Right lobe of liver (tissue), 6 donors: ENCODE measurements at regions not wholly inside any gene's neighbourhood (a gene's known extent, or its start where the extent isn't known, plus 50 kb on each side); places are given as distances from the start of the nearest gene placed in this dataset.
A peak's percentile ranks its signal among the peaks of the same experiment; 100 is the strongest.

ENCODE experiments used
- ATAC-seq, 4 donors: fragments of 200-7000 bp; cut with Tn5 transposase; one replicate each; pipeline ENCODE4 v1.9.1; 2020; ENCODE audit warnings: mild to moderate bottlenecking in 4 of 4, moderate library complexity in 4 of 4
- DNase-seq, 3 donors: peaks; one replicate each; pipeline ENCODE4 v3.0.0-alpha.2; 2020
- H3K27ac ChIP-seq, 3 donors: fragments of 200-600 bp; one replicate each; pipeline ENCODE4 v1.8.0; 2022
- H3K27me3 ChIP-seq, 2 donors: fragments of 200-600 bp; one replicate each; pipeline ENCODE4 v1.8.0; 2022
- H3K36me3 ChIP-seq, 4 donors: fragments of 200-600 bp; sonication (generic) in 1 of 4; one replicate each; pipeline versions ENCODE4 v1.5.1 to v1.8.0; 2017 to 2022; ENCODE audit warnings: control low read depth in 1 of 4
- H3K4me1 ChIP-seq, 4 donors: fragments of 200-600 bp; sonication (generic) in 1 of 4; one replicate each; pipeline versions ENCODE4 v1.5.1 to v1.8.0; 2017 to 2022; ENCODE audit warnings: control low read depth in 1 of 4
- H3K4me3 ChIP-seq, 3 donors: fragments of 200-600 bp; one replicate each; pipeline ENCODE4 v1.8.0; 2022
- H3K9me3 ChIP-seq, 4 donors: fragments of 200-600 bp; sonication (generic) in 1 of 4; one replicate each; pipeline versions ENCODE4 v1.5.1 to v1.8.0; 2017 to 2022; ENCODE audit warnings: control low read depth in 1 of 4
- CTCF ChIP-seq, 4 donors: fragments of 200-600 bp in 3 of 4; fragments of 450-650 bp in 1 of 4; IDR thresholded peaks; one replicate each; pipeline versions ENCODE4 v1.5.1 to v1.8.0; 2016 to 2022; ENCODE audit warnings: antibody characterized with exemption in 4 of 4, mild to moderate bottlenecking in 2 of 4
- POLR2A ChIP-seq: fragments of 450-650 bp; IDR thresholded peaks from one replicate; pipeline ENCODE4 v1.6.1; 2017; ENCODE audit warnings: antibody characterized with exemption, mild to moderate bottlenecking
- WGBS: methylation state at CpG from one replicate; pipeline ENCODE4 v1.1.6; 2018; ENCODE audit warnings: low coverage, low lambda C conversion rate; ENCODE audit not compliant: insufficient coverage; ENCODE audit errors: missing lambda C conversion rate; 5-methylcytosine and 5-hydroxymethylcytosine counted together
- intact Hi-C, 2 donors: fragments of 100-400 bp; cut with DNase I; formaldehyde crosslinking; loops; one replicate each; pipeline versions ENCODE4 v1.11.2 to v1.14.1; 2022
- donor health status: DM: no; HTN: yes; CAD: no.
- donor health status: DM: no; HTN: no; CAD: no.
- donor health status: DM: no; HTN: no; CAD: no.
- donor health status: DM: no; HTN: yes; CAD: no.
- donor health status: DM: no; HTN: yes; CAD: no.

- Histone ChIP-seq H3K27ac (no peak overlapping the region), H3K9me3 (no peaks in the 10 kb centered on the region), H3K27me3 (no peaks in the 10 kb centered on the region), H3K36me3 (no peaks in the 10 kb centered on the region), H3K4me1 (no peaks in the 10 kb centered on the region), H3K4me3 (no peak overlapping the region)
- no peak for DNase-seq
- intact Hi-C loops = no loop called here
- ATAC-seq = no peak
- no peak for TF ChIP-seq CTCF (IDR thresholded peaks at IDR 0.05)
- TF ChIP-seq POLR2A = no peak
- 84% methylated on average over 2 of the region's 2 CpGs for WGBS
Measured at GRCh38 chr12:46898152-46898931, 72.5 kb upstream of the SLC38A4 start.

- DNase-seq (no peak), ATAC-seq (no peak)
- no peak overlapping the region for H3K4me3 ChIP-seq
- intact Hi-C loops = no loop called here
- H3K9me3 ChIP-seq = no peaks in the 10 kb centered on the region
- H3K27ac ChIP-seq = no peak overlapping the region
- no peaks in the 10 kb centered on the region for H3K4me1 ChIP-seq
- TF ChIP-seq POLR2A = no peak
- no peak for TF ChIP-seq CTCF (IDR thresholded peaks at IDR 0.05)
- H3K36me3 ChIP-seq = no peaks in the 10 kb centered on the region
- no peaks in the 10 kb centered on the region for H3K27me3 ChIP-seq
- 86% methylated on average over 1 of the region's 1 CpG for WGBS
Measured at GRCh38 chr12:46898989-46899388, 73.2 kb upstream of the SLC38A4 start.

- peak overlapping the region in 2 of 3 donors; percentile 2 to 19 for H3K4me3 ChIP-seq
- ATAC-seq = peak; percentile 65 to 83 (median 74)
- WGBS = 45% methylated on average over 3 of the region's 3 CpGs
Measured at GRCh38 chr12:46900734-46901463, 75.1 kb upstream of the SLC38A4 start.

GRCh38 chr12:46901464-46902205 lies 75.8 kb upstream of the SLC38A4 start:
- intact Hi-C loops = no loop called here
- TF ChIP-seq CTCF (IDR thresholded peaks at IDR 0.05) (no peak), POLR2A (no peak)
- no peaks in the 10 kb centered on the region for H3K27me3 ChIP-seq
- H3K4me1 ChIP-seq = no peaks in the 10 kb centered on the region
- no peaks in the 10 kb centered on the region for H3K9me3 ChIP-seq
- ATAC-seq (peak; percentile 49 to 61 (median 57)), DNase-seq (no peak)
- 42% methylated on average over 3 of the region's 3 CpGs for WGBS
- H3K27ac ChIP-seq = no peak overlapping the region
- H3K36me3 ChIP-seq = no peaks in the 10 kb centered on the region
- H3K4me3 ChIP-seq = no peak overlapping the region

More at GRCh38 chr12:46900734-46901463, 75.1 kb upstream of the SLC38A4 start:
- no peak for DNase-seq
- Histone ChIP-seq H3K27ac (no peak overlapping the region), H3K36me3 (no peaks in the 10 kb centered on the region), H3K9me3 (no peaks in the 10 kb centered on the region), H3K4me1 (no peaks in the 10 kb centered on the region), H3K27me3 (no peaks in the 10 kb centered on the region)
- TF ChIP-seq CTCF (IDR thresholded peaks at IDR 0.05) = no peak
- intact Hi-C loops = no loop called here
